CD4-positive, CD25-positive, alpha-beta regulatory T cell (primary cell): ENCODE measurements at regions not wholly inside any gene's neighbourhood (a gene's known extent, or its start where the extent isn't known, plus 50 kb on each side); places are given as distances from the start of the nearest gene placed in this dataset.

Experiments
- ATAC-seq, 2 donors: fragments of 150-1000 bp; cut with Tn5 transposase; one replicate each; pipeline ENCODE4 v1.10.0; 2021; ENCODE audit warnings: low read depth in 2 of 2, moderate number of reproducible peaks in 2 of 2, moderate library complexity in 1 of 2
- DNase-seq, 3 donors: peaks; one replicate each; pipeline versions ENCODE4 v3.0.0 to v3.0.0-alpha.2; 2012 to 2022; ENCODE audit warnings: mixed read lengths in 1 of 3
- H3K27ac ChIP-seq: one replicate; pipeline ENCODE4 v1.7.0; 2013; ENCODE audit warnings: mild to moderate bottlenecking, low read length; ENCODE audit not compliant: insufficient read depth, poor library complexity, severe bottlenecking
- H3K27me3 ChIP-seq: one replicate; pipeline ENCODE4 v1.7.0; 2013; ENCODE audit warnings: low read length; ENCODE audit not compliant: control insufficient read depth, insufficient read depth
- H3K36me3 ChIP-seq: one replicate; pipeline ENCODE4 v1.7.0; 2013; ENCODE audit warnings: mild to moderate bottlenecking, low read length, moderate library complexity; ENCODE audit not compliant: control insufficient read depth, insufficient read depth
- H3K4me1 ChIP-seq: 2 replicates; pipeline ENCODE4 v1.7.0; 2013; ENCODE audit warnings: mild to moderate bottlenecking, low read length; ENCODE audit not compliant: insufficient read depth, control insufficient read depth, poor library complexity, severe bottlenecking
- H3K4me3 ChIP-seq: one replicate; pipeline ENCODE4 v1.7.0; 2013; ENCODE audit warnings: low read depth, mild to moderate bottlenecking, low read length, moderate library complexity
- H3K9me3 ChIP-seq, 2 experiments: 1 replicate in 1 of 2; 2 replicates in 1 of 2; pipeline ENCODE4 v1.7.0; 2013; ENCODE audit warnings: low read length in 2 of 2, mild to moderate bottlenecking in 1 of 2, moderate library complexity in 1 of 2; ENCODE audit not compliant: control insufficient read depth in 2 of 2
- H3K27ac Mint-ChIP-seq, 3 donors: one replicate each; pipeline ENCODE4 v1.8.0; 2020 to 2022; ENCODE audit warnings: mild to moderate bottlenecking in 3 of 3, mixed read lengths in 3 of 3, moderate library complexity in 2 of 3
- H3K27me3 Mint-ChIP-seq: one replicate; pipeline ENCODE4 v1.8.0; 2022; ENCODE audit warnings: mild to moderate bottlenecking, mixed read lengths
- H3K36me3 Mint-ChIP-seq: one replicate; pipeline ENCODE4 v1.8.0; 2020; ENCODE audit warnings: mixed read lengths
- H3K4me1 Mint-ChIP-seq, 4 donors: one replicate each; pipeline ENCODE4 v1.8.0; 2020 to 2022; ENCODE audit warnings: mixed read lengths in 4 of 4, mild to moderate bottlenecking in 1 of 4
- H3K4me3 Mint-ChIP-seq, 4 donors: one replicate each; pipeline ENCODE4 v1.8.0; 2020 to 2022; ENCODE audit warnings: mild to moderate bottlenecking in 4 of 4, mixed read lengths in 4 of 4, moderate library complexity in 3 of 4
- H3K9me3 Mint-ChIP-seq, 7 donors: one replicate each; pipeline ENCODE4 v1.8.0; 2020 to 2022; ENCODE audit warnings: mixed read lengths in 7 of 7, mild to moderate bottlenecking in 3 of 7, moderate library complexity in 2 of 7

GRCh38 chr7:136657482-136657921 lies 210.9 kb upstream of the CHRM2 start:
- H3K27ac ChIP-seq, result no peak overlapping the region
- Mint-ChIP-seq H3K27ac (no peak overlapping the region), H3K4me1 (no peaks in the 10 kb centered on the region), H3K9me3 (peaks cover 1 to 9% (median 6%) of the 10 kb centered on the region in 7 donors), H3K36me3 (no peaks in the 10 kb centered on the region), H3K27me3 (no peaks in the 10 kb centered on the region), H3K4me3 (no peak overlapping the region)
- no peaks in the 10 kb centered on the region for H3K36me3 ChIP-seq
- peaks cover 3 to 11% of the 10 kb centered on the region in 2 experiments for H3K9me3 ChIP-seq
- DNase-seq (no peak), ATAC-seq (no peak)
- no peak overlapping the region for H3K4me3 ChIP-seq
- no peaks in the 10 kb centered on the region for H3K27me3 ChIP-seq
- no peaks in the 10 kb centered on the region for H3K4me1 ChIP-seq

- no peaks in the 10 kb centered on the region for H3K4me1 ChIP-seq
- no peak for ATAC-seq
- H3K27ac ChIP-seq, result no peak overlapping the region
- no peaks in the 10 kb centered on the region for H3K27me3 ChIP-seq
- Mint-ChIP-seq H3K36me3 (no peaks in the 10 kb centered on the region), H3K9me3 (peaks cover 1 to 9% (median 6%) of the 10 kb centered on the region in 7 donors), H3K4me1 (no peaks in the 10 kb centered on the region), H3K27ac (no peak overlapping the region), H3K27me3 (no peaks in the 10 kb centered on the region), H3K4me3 (no peak overlapping the region)
- DNase-seq, result no peak
- H3K4me3 ChIP-seq, result no peak overlapping the region
- no peaks in the 10 kb centered on the region for H3K36me3 ChIP-seq
- H3K9me3 ChIP-seq, result peaks cover 3 to 11% of the 10 kb centered on the region in 2 experiments
Observed at GRCh38 chr7:136656516-136656915, 211.9 kb upstream of the CHRM2 start.

- H3K9me3 Mint-ChIP-seq, result peaks cover 1 to 9% (median 6%) of the 10 kb centered on the region in 7 donors
- no peaks in the 10 kb centered on the region for H3K27me3 ChIP-seq
- H3K9me3 ChIP-seq, result peaks cover 3 to 11% of the 10 kb centered on the region in 2 experiments
- no peaks in the 10 kb centered on the region for H3K36me3 ChIP-seq
- no peaks in the 10 kb centered on the region for H3K4me1 Mint-ChIP-seq
- no peak overlapping the region for H3K27ac ChIP-seq
- ATAC-seq (no peak), DNase-seq (no peak)
- H3K4me3 ChIP-seq, result no peak overlapping the region
- H3K36me3 Mint-ChIP-seq, result no peaks in the 10 kb centered on the region
- no peaks in the 10 kb centered on the region for H3K4me1 ChIP-seq
- H3K4me3 Mint-ChIP-seq, result no peak overlapping the region
- no peaks in the 10 kb centered on the region for H3K27me3 Mint-ChIP-seq
- no peak overlapping the region for H3K27ac Mint-ChIP-seq
Observed at GRCh38 chr7:136655414-136655813, 213.0 kb upstream of the CHRM2 start.

- no peak overlapping the region for H3K27ac ChIP-seq
- Mint-ChIP-seq H3K36me3 (no peaks in the 10 kb centered on the region), H3K9me3 (peaks cover 3 to 10% (median 6%) of the 10 kb centered on the region in 7 donors), H3K27me3 (no peaks in the 10 kb centered on the region), H3K4me3 (no peak overlapping the region), H3K27ac (no peak overlapping the region), H3K4me1 (no peaks in the 10 kb centered on the region)
- H3K27me3 ChIP-seq, result no peaks in the 10 kb centered on the region
- DNase-seq (no peak), ATAC-seq (no peak)
- H3K36me3 ChIP-seq, result no peaks in the 10 kb centered on the region
- H3K4me3 ChIP-seq, result no peak overlapping the region
- no peaks in the 10 kb centered on the region for H3K4me1 ChIP-seq
- peaks cover 3 to 11% of the 10 kb centered on the region in 2 experiments for H3K9me3 ChIP-seq
Observed at GRCh38 chr7:136654406-136654805, 214.0 kb upstream of the CHRM2 start.

GRCh38 chr7:136652635-136653370 lies 215.6 kb upstream of the CHRM2 start:
- H3K36me3 ChIP-seq, result no peaks in the 10 kb centered on the region
- H3K4me1 ChIP-seq, result no peaks in the 10 kb centered on the region
- Mint-ChIP-seq H3K27ac (no peak overlapping the region), H3K4me3 (no peak overlapping the region), H3K27me3 (no peaks in the 10 kb centered on the region), H3K9me3 (peaks cover 5 to 20% (median 9%) of the 10 kb centered on the region in 7 donors), H3K36me3 (no peaks in the 10 kb centered on the region), H3K4me1 (no peaks in the 10 kb centered on the region)
- H3K4me3 ChIP-seq, result no peak overlapping the region
- no peak for DNase-seq
- no peaks in the 10 kb centered on the region for H3K27me3 ChIP-seq
- H3K9me3 ChIP-seq, result peaks cover 3 to 11% of the 10 kb centered on the region in 2 experiments
- ATAC-seq, result no peak
- no peak overlapping the region for H3K27ac ChIP-seq

GRCh38 chr7:136640977-136641376 lies 227.5 kb upstream of the CHRM2 start:
- Histone ChIP-seq H3K4me1 (no peaks in the 10 kb centered on the region), H3K27me3 (no peaks in the 10 kb centered on the region), H3K27ac (no peak overlapping the region), H3K4me3 (no peak overlapping the region), H3K9me3 (peaks cover 0 to 1% of the 10 kb centered on the region in 2 experiments), H3K36me3 (no peaks in the 10 kb centered on the region)
- Mint-ChIP-seq H3K4me1 (no peaks in the 10 kb centered on the region), H3K27me3 (no peaks in the 10 kb centered on the region), H3K4me3 (no peak overlapping the region), H3K36me3 (no peaks in the 10 kb centered on the region), H3K9me3 (peaks cover 0 to 22% (median 4%) of the 10 kb centered on the region in 7 donors), H3K27ac (no peak overlapping the region)
- no peak for ATAC-seq
- DNase-seq, result no peak

GRCh38 chr7:136637813-136638212 lies 230.6 kb upstream of the CHRM2 start:
- H3K4me1 ChIP-seq, result no peaks in the 10 kb centered on the region
- Mint-ChIP-seq H3K4me1 (no peaks in the 10 kb centered on the region), H3K9me3 (peaks cover 0 to 29% (median 4%) of the 10 kb centered on the region in 7 donors), H3K36me3 (no peaks in the 10 kb centered on the region), H3K27me3 (no peaks in the 10 kb centered on the region), H3K27ac (no peak overlapping the region), H3K4me3 (no peak overlapping the region)
- H3K9me3 ChIP-seq, result peaks cover 0 to 1% of the 10 kb centered on the region in 2 experiments
- no peak overlapping the region for H3K4me3 ChIP-seq
- H3K27me3 ChIP-seq, result no peaks in the 10 kb centered on the region
- DNase-seq (no peak), ATAC-seq (no peak)
- no peak overlapping the region for H3K27ac ChIP-seq
- no peaks in the 10 kb centered on the region for H3K36me3 ChIP-seq

- Histone ChIP-seq H3K9me3 (no peaks in the 10 kb centered on the region), H3K36me3 (no peaks in the 10 kb centered on the region), H3K4me1 (no peaks in the 10 kb centered on the region), H3K27ac (no peak overlapping the region), H3K4me3 (no peak overlapping the region), H3K27me3 (no peaks in the 10 kb centered on the region)
- Mint-ChIP-seq H3K27me3 (no peaks in the 10 kb centered on the region), H3K4me3 (no peak overlapping the region), H3K9me3 (peaks cover 2 to 36% (median 4%) of the 10 kb centered on the region in 7 donors), H3K27ac (no peak overlapping the region), H3K4me1 (no peaks in the 10 kb centered on the region), H3K36me3 (no peaks in the 10 kb centered on the region)
- no peak for ATAC-seq
- no peak for DNase-seq
Observed at GRCh38 chr7:136635751-136636150, 232.7 kb upstream of the CHRM2 start.
